Stimulated activated CD4-positive, alpha-beta T cell treated with anti-CD3 and anti-CD28 coated beads, Interleukin-4, amount 100 ng/mL, for 1 hour (primary cell): ENCODE measurements at regions not wholly inside any gene's neighbourhood (a gene's known extent, or its start where the extent isn't known, plus 50 kb on each side); places are given as distances from the start of the nearest gene placed in this dataset.
A peak's percentile ranks its signal among the peaks of the same experiment; 100 is the strongest.
"Not testable (repeated sequence)": the region's sequence is repeated elsewhere in the genome, so short reads cannot be mapped to it uniquely, and the experiment has no call there.

ENCODE experiments used
- DNase-seq: peaks from one replicate; pipeline ENCODE4 v3.0.0-alpha.2; 2020

DNA sequence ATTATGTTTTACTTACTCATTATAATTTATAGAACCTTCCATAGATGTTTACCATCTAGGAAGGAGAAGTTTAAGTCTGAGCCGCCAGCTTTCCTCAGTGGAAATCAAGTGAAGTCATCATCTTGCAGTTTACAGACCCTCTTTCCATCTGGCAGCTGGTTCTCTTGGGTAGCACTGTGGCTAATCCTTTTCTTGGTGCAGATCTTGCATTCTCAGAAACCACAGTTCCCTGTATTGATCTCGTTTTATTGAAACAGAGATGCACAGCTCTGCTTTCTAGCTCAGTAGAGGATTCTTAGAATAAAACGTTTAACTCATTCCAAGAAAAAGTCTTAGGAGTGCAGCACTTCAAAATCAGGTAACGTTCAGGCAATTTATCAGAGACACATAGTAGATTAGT lies 1154.7 kb downstream of the FOXD4L5 start:
- not testable (repeated sequence) for DNase-seq

- DNase-seq, result no peak
Observed at GRCh38 chr9:64128572-64128971, 1156.4 kb downstream of the FOXD4L5 start.

- DNase-seq, result not testable (repeated sequence)
Observed at GRCh38 chr9:64121602-64122001, 1163.4 kb downstream of the FOXD4L5 start.

- not testable (repeated sequence) for DNase-seq
Observed at GRCh38 chr9:64117329-64117728, 1167.7 kb downstream of the FOXD4L5 start.

DNA sequence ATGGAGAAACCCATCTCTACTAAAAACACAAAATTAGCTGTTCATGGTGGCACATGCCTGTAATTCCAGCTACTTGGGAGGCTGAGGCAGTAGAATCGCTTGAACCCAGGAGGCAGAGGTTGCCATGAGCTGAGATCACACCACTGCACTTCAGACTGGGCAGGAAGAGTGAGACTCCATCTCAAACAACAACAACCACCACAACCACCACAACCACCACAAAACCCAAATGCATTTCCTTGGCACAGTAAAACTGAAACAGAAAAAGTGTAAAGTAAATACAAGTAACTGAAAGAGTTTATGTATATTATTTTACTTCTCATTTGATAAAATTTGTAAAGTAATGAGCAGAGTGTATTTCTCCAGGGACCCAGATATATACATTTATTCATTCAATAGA lies 1177.1 kb downstream of the FOXD4L5 start:
- not testable (repeated sequence) for DNase-seq

GRCh38 chr9:64107211-64107610 lies 1177.8 kb downstream of the FOXD4L5 start:
- not testable (repeated sequence) for DNase-seq

GRCh38 chr9:64105193-64105592 lies 1179.8 kb downstream of the FOXD4L5 start:
- not testable (repeated sequence) for DNase-seq

DNA sequence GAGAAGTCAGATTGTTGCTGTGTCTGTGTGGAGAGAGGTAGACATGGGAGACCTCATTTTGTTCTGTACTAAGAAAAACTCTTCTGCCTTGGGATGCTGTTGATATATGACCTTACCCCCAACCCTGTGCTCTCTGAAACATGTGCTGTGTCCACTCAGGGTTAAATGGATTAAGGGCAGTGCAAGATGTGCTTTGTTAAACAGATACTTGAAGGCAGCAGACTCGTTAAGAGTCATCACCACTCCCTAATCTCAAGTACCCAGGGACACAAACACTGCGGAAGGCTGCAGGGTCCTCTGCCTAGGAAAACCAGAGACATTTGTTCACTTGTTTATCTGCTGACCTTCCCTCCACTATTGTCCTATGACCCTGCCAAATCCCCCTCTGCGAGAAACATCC lies 1183.5 kb downstream of the FOXD4L5 start:
- DNase-seq, result not testable (repeated sequence)

DNA sequence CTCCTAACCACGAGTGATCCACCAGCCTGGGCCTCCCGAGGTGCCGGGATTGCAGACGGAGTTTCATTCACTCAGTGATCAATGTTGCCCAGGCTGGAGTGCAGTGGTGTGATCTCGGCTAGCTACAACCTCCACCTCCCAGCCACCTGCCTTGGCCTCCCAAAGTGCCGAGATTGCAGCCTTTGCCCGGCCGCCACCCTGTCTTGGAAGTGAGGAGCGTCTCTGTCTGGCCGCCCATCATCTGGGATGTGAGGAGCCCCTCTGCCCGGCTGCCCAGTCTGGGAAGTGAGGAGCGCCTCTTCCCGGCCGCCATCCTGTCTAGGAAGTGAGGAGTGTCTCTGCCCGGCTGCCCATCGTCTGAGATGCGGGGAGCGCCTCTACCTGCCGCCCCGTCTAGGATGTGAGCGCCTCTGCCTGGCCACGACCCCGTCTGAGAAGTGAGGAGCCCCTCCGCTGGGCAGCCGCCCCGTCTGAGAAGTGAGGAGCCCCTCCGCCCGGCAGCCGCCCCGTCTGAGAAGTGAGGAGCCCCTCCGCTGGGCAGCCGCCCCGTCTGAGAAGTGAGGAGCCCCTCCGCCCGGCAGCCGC lies 1184.3 kb downstream of the FOXD4L5 start:
- not testable (repeated sequence) for DNase-seq

DNA sequence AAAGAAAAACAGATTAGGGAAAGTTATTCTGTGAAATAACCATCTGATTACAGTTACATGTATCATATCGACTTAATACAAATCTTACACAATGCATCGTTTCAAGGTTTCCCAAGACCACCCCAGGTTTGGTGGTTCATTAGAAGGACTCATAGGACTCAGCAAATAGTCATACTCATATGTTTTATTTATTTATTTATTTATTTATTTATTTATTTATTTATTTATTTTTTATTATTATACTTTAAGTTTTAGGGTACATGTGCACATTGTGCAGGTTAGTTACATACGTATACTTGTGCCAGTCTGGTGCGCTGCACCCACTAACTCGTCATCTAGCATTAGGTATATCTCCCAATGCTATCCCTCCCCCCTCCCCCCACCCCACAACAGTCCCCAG lies 1199.0 kb downstream of the FOXD4L5 start:
- DNase-seq, result not testable (repeated sequence)

- not testable (repeated sequence) for DNase-seq
Observed at GRCh38 chr9:64071358-64072253, 1213.4 kb downstream of the FOXD4L5 start.

DNA sequence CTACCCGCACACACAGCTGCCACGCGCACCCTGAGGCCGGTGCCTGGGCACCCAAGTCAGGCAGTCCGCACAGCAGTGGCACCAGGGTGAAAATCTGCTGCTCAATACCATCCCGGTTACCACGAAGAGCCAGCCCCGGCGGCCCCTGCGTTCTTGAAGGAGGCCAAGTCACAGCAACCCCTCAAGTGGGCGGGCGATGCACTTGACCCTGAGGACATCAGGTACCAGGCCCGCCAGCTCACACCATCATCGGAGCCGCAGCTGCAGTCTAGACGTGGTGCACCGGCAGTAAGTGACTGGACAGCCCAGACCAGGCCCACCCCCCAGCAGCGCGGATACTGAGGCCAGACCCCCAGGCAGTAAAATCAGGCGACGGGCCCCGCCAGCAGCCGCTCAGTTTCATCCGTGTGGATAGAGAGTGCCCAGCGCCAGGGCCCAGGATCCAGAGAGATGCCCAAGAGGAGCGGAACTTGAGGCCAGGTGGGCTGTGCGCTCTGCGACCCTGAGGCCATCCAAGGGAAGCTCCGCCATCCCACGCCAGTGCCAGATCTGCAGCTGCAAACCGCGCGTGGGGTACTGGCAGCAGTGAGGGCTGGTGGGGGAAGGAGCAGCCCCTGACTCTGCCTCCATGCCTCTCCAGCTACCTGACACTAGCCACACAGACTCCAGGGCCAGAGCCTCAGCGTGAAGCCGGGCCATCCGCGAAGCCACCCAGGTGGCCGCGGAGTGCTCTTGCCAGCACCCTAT lies 1214.2 kb downstream of the FOXD4L5 start:
- DNase-seq, result not testable (repeated sequence)

DNA sequence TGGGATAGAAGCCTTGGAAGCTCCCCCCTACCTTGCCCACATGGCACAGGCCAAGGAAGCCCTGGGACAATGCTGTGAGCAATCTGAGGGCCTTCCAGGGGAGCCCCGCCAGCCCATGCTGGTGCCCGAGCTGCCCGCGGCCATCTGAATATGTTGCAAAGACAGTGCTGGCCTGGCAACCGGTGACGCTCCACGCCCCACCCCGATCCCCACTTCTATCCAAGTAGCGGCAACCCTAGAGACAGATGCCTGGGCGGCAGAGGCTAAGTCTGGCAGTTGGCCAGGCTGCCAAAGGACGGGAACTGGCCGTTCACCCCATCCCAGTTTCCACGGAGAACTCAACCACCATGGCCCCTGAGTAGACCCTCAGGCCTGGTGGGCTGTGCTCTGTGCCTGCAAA lies 1214.9 kb downstream of the FOXD4L5 start:
- not testable (repeated sequence) for DNase-seq

- no peak for DNase-seq
Observed at GRCh38 chr9:64066736-64067368, 1218.2 kb downstream of the FOXD4L5 start.

- no peak for DNase-seq
Observed at GRCh38 chr9:64061013-64061627, 1223.9 kb downstream of the FOXD4L5 start.

- not testable (repeated sequence) for DNase-seq
Observed at GRCh38 chr9:64058070-64058469, 1226.9 kb downstream of the FOXD4L5 start.

GRCh38 chr9:64057553-64057952 lies 1227.5 kb downstream of the FOXD4L5 start:
- no peak for DNase-seq

- not testable (repeated sequence) for DNase-seq
Observed at GRCh38 chr9:64028925-64029324, 1256.1 kb downstream of the FOXD4L5 start.

DNA sequence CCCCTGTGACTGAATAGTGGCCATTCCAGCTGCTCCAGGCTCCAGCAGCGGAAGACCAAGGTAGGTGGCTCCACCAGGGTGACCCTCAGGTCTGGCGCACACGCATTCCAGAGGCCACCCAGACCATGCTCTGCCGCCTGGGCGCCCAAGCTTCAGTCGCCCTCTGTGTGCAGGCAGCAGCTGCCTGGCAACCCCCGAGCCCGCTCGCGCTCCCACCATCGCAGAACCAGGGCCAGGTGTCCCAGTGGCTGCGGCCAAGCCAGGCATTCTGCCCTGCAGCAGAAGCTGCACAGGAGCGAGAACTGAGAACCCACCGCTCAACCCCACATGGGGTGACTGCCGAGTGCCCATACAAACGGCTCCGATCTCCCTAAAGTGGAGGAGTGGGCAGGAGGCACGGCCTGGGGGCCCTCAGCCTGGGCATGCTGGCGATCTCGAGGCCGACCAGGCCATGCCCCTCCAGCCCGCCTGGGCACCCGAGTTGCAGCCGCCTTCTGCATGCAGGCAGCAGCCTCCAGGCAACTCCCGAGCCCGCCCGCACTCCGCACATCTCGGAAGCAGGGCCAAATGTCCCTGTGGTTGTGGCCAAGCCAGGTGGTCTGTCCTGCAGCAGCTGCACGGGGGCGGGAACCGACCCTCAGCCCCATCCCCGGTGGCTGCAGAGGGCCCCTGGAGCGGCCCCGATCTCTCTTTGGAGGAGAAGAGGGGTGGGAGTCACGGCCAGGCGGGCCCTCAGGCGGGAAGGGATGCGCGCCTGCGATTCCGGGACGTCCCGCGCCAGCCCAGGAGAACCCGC lies 1264.1 kb downstream of the FOXD4L5 start:
- not testable (repeated sequence) for DNase-seq

DNA sequence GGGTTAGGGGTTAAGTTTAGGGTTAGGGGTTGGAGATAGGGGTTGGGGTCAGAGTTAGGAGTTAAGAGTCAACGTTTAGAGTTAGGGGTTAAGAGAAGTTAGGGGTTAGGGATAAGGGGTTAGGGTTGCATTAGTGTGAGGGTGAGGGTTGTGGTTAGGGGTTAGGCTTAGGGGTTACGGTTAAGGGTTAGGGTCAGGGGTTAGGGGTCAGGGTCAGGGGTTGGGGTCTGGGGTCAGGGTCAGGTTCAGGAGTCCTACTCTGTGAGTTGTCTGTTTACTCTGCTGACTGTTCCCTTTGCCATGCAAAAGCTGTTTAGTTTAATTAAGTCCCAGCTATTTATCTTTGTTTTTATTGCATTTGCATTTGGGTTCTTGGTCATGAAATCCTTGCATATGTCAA lies 1267.3 kb downstream of the FOXD4L5 start:
- not testable (repeated sequence) for DNase-seq

DNA sequence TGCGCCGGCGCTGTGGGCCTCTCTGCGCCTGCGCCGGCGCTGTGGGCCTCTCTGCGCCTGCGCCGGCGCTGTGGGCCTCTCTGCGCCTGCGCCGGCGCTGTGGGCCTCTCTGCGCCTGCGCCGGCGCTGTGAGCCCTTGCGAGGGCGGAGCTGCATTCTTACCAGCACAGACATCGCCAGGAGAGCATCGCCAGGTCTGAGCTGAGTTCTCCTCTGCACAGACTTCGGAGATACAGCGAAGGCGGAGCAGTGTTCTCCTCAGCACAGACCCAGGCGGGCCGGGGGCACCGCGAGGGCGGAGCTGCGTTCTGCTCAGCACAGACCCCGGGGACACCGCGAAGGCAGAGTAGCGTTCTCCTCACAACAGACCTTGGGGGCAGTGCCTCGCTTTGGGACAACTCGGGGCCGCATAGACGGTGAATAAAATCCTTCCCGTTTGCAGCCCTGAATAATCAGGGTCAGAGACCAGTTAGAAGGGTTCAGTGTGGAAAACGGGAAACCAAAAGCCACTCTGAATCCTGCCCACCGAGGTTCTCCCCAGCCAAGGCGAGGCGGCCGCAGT lies 1268.1 kb downstream of the FOXD4L5 start:
- peak; percentile 20 for DNase-seq
